ENCODE measurements at regions not wholly inside any gene's neighbourhood (a gene's known extent, or its start where the extent isn't known, plus 50 kb on each side); places are given as distances from the start of the nearest gene placed in this dataset.

- Histone ChIP-seq H3K27ac (ENCODE audit: low read depth in 1 of 2, low read length in 2 of 2) (no peak overlapping the region), H3K27me3 (ENCODE audit: control insufficient read depth in 1 of 2, insufficient read depth in 2 of 2, low read length in 2 of 2) (no peaks in the 10 kb centered on the region), H3K4me3 (ENCODE audit: low read length) (no peak overlapping the region), H3K36me3 (ENCODE audit: insufficient read depth, low read length) (no peaks in the 10 kb centered on the region), H3K4me1 (ENCODE audit: insufficient read depth, low read length) (no peaks in the 10 kb centered on the region), H3K9me3 (ENCODE audit: control insufficient read depth in 1 of 2, insufficient read depth in 1 of 2, low read length in 2 of 2) (peaks cover 0 to 6% of the 10 kb centered on the region in 2 experiments)
- no peaks in the 10 kb centered on the region for H3K4me1 Mint-ChIP-seq (ENCODE audit: low read depth)
- H3K27me3 Mint-ChIP-seq: no peaks in the 10 kb centered on the region
- intact Hi-C loops (cut with DNase I, micrococcal nuclease): no loop called here
- POLR2A ChIA-PET: no interaction called here
- TF ChIP-seq CTCF (IDR thresholded peaks at IDR 0.05): no peak
- DNase-seq: no peak
- H3K36me3 Mint-ChIP-seq (ENCODE audit: low read depth): no peaks in the 10 kb centered on the region
- ATAC-seq (ENCODE audit: poor library complexity): no peak
- no peak overlapping the region for H3K4me3 Mint-ChIP-seq
- no peaks in the 10 kb centered on the region for H3K9me3 Mint-ChIP-seq
- no peak overlapping the region for H3K27ac Mint-ChIP-seq
- CTCF ChIA-PET: no interaction called here
Measured at GRCh38 chr13:111423168-111423785, 102.8 kb downstream of the TEX29 start.

- Mint-ChIP-seq H3K36me3 (ENCODE audit: low read depth) (no peaks in the 10 kb centered on the region), H3K4me3 (no peak overlapping the region), H3K9me3 (no peaks in the 10 kb centered on the region), H3K27me3 (peaks cover 4% of the 10 kb centered on the region), H3K27ac (no peak overlapping the region), H3K4me1 (ENCODE audit: low read depth) (no peaks in the 10 kb centered on the region)
- no peak for ATAC-seq (ENCODE audit: poor library complexity)
- Histone ChIP-seq H3K4me3 (ENCODE audit: low read length) (no peak overlapping the region), H3K27me3 (ENCODE audit: control insufficient read depth in 1 of 2, insufficient read depth in 2 of 2, low read length in 2 of 2) (peaks cover 0 to 2% of the 10 kb centered on the region in 2 experiments), H3K36me3 (ENCODE audit: insufficient read depth, low read length) (no peaks in the 10 kb centered on the region), H3K4me1 (ENCODE audit: insufficient read depth, low read length) (peaks cover under 1% of the 10 kb centered on the region), H3K9me3 (ENCODE audit: control insufficient read depth in 1 of 2, insufficient read depth in 1 of 2, low read length in 2 of 2) (peaks cover 0 to 6% of the 10 kb centered on the region in 2 experiments), H3K27ac (ENCODE audit: low read depth in 1 of 2, low read length in 2 of 2) (no peak overlapping the region)
- intact Hi-C loops (cut with DNase I, micrococcal nuclease): no loop called here
- CTCF ChIA-PET: no interaction called here
- no peak for TF ChIP-seq CTCF (IDR thresholded peaks at IDR 0.05)
- no peak for DNase-seq
- POLR2A ChIA-PET: no interaction called here
Measured at GRCh38 chr13:111424134-111424533, 103.7 kb downstream of the TEX29 start.

- H3K4me1 ChIP-seq (ENCODE audit: insufficient read depth, low read length): peaks cover 4% of the 10 kb centered on the region
- H3K9me3 Mint-ChIP-seq: no peaks in the 10 kb centered on the region
- H3K36me3 Mint-ChIP-seq (ENCODE audit: low read depth): no peaks in the 10 kb centered on the region
- H3K36me3 ChIP-seq (ENCODE audit: insufficient read depth, low read length): no peaks in the 10 kb centered on the region
- CTCF ChIA-PET: no interaction called here
- no peak overlapping the region for H3K27ac ChIP-seq (ENCODE audit: low read depth in 1 of 2, low read length in 2 of 2)
- intact Hi-C loops (cut with DNase I, micrococcal nuclease): no loop called here
- no peak for DNase-seq
- H3K4me3 Mint-ChIP-seq: no peak overlapping the region
- H3K9me3 ChIP-seq (ENCODE audit: control insufficient read depth in 1 of 2, insufficient read depth in 1 of 2, low read length in 2 of 2): peaks cover 0 to 6% of the 10 kb centered on the region in 2 experiments
- POLR2A ChIA-PET: no interaction called here
- H3K27me3 ChIP-seq (ENCODE audit: control insufficient read depth in 1 of 2, insufficient read depth in 2 of 2, low read length in 2 of 2): peaks cover 0 to 4% of the 10 kb centered on the region in 2 experiments
- no peak overlapping the region for H3K4me3 ChIP-seq (ENCODE audit: low read length)
- no peaks in the 10 kb centered on the region for H3K4me1 Mint-ChIP-seq (ENCODE audit: low read depth)
- H3K27me3 Mint-ChIP-seq: peaks cover 9% of the 10 kb centered on the region
- no peak overlapping the region for H3K27ac Mint-ChIP-seq
- no peak for TF ChIP-seq CTCF (IDR thresholded peaks at IDR 0.05)
- no peak for ATAC-seq (ENCODE audit: poor library complexity)
Measured at GRCh38 chr13:111425326-111425725, 104.9 kb downstream of the TEX29 start.

Data from CD4-positive, alpha-beta T cell (primary cell).